ENCODE measurements at regions not wholly inside any gene's neighbourhood (a gene's known extent, or its start where the extent isn't known, plus 50 kb on each side); places are given as distances from the start of the nearest gene placed in this dataset.

- TF ChIP-seq CTCF (conservative IDR thresholded peaks at IDR 0.05; ENCODE audit: low read length) (no peak), EZH2phosphoT487 (IDR thresholded peaks at IDR 0.05; ENCODE audit: borderline replicate concordance, low read depth, low read length) (no peak)
Observed at GRCh38 chr6:11923621-11924020, 88.5 kb upstream of the HIVEP1 start.

Data from OCI-LY7 (cell line).